GM23338 (cell line): ENCODE measurements at regions not wholly inside any gene's neighbourhood (a gene's known extent, or its start where the extent isn't known, plus 50 kb on each side); places are given as distances from the start of the nearest gene placed in this dataset.

Experiments used
- EZH2 ChIP-seq: fragments of 200-600 bp; sonication (generic); IDR thresholded peaks from one replicate; pipeline ENCODE4 v1.8.0; 2017; ENCODE audit warnings: antibody characterized with exemption, mild to moderate bottlenecking, low read depth; ENCODE audit not compliant: unreplicated experiment
- EZH2phosphoT487 ChIP-seq: fragments of 200-600 bp; sonication (generic); IDR thresholded peaks from one replicate; pipeline ENCODE4 v1.8.1; 2018; ENCODE audit warnings: antibody characterized with exemption; ENCODE audit not compliant: unreplicated experiment
- TF ChIP-seq, protein P1 (sequence below), 2 experiments: fragments of 200-600 bp in 1 of 2; sonication (generic) in 1 of 2; conservative IDR thresholded peaks; 2 replicates each; pipeline versions ENCODE4 v1.5.1 to v1.6.1; 2016 to 2017; ENCODE audit warnings: antibody characterized with exemption in 2 of 2, low read depth in 2 of 2, mild to moderate bottlenecking in 2 of 2, moderate library complexity in 1 of 2

DNA sequence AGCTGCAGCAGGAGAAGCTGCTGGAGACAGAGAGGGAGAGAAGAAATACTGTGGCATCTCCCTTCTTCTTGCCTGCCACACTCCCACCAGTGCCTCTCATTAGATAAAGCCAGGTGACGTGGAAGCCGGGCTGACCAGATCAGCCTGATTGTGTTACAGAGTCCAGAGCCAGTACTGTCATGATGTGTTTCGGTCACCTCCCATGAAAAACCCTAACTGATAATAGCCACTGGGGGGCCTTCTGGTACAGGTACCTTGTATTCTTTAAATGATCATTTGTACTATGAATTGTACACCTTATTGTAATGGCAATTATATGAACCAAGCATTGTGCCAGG lies 125.8 kb upstream of the TMEM108 start:
- TF ChIP-seq EZH2phosphoT487 (no peak), EZH2 (no peak)
- TF ChIP-seq, protein P1, sequence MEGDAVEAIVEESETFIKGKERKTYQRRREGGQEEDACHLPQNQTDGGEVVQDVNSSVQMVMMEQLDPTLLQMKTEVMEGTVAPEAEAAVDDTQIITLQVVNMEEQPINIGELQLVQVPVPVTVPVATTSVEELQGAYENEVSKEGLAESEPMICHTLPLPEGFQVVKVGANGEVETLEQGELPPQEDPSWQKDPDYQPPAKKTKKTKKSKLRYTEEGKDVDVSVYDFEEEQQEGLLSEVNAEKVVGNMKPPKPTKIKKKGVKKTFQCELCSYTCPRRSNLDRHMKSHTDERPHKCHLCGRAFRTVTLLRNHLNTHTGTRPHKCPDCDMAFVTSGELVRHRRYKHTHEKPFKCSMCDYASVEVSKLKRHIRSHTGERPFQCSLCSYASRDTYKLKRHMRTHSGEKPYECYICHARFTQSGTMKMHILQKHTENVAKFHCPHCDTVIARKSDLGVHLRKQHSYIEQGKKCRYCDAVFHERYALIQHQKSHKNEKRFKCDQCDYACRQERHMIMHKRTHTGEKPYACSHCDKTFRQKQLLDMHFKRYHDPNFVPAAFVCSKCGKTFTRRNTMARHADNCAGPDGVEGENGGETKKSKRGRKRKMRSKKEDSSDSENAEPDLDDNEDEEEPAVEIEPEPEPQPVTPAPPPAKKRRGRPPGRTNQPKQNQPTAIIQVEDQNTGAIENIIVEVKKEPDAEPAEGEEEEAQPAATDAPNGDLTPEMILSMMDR (conservative IDR thresholded peaks at IDR 0.05; ENCODE audit: low read depth in 2 of 2): no peak
